A549 (cell line): ENCODE measurements at regions not wholly inside any gene's neighbourhood (a gene's known extent, or its start where the extent isn't known, plus 50 kb on each side); places are given as distances from the start of the nearest gene placed in this dataset.

Experiments
- ATAC-seq, 2 experiments: fragments of 200-7000 bp in 1 of 2; fragments of >200 bp in 1 of 2; cut with Nextera tagmentation in 1 of 2; cut with Tn5 transposase in 1 of 2; 3 replicates each; pipeline versions ENCODE4 v1.8.0 to v1.9.1; 2018 to 2020; ENCODE audit warnings: mild to moderate bottlenecking in 1 of 2, moderate library complexity in 1 of 2
- CTCF ChIA-PET: fragments of 300-600 bp; sonication (Branson Sonifier 250); formaldehyde crosslinking; extraction: SDS; loops from one replicate; lab custom pipeline; 2021; ENCODE audit warnings: antibody characterized with exemption, inconsistent platforms; lab: Yijun Ruan, JAX
- POLR2A ChIA-PET: fragments of 350-600 bp; formaldehyde crosslinking; extraction: SDS; loops from one replicate; lab custom pipeline; 2021; ENCODE audit warnings: antibody characterized with exemption, inconsistent platforms; lab: Yijun Ruan, JAX
- DNase-seq, 2 experiments: peaks; one replicate each; pipeline versions ENCODE4 v3.0.0 to v3.0.0-alpha.2; 2011 to 2016; ENCODE audit warnings: low read depth in 1 of 2, low spot score in 1 of 2
- FAIRE-seq: peaks from 2 replicates; lab custom pipeline; 2011; peaks lifted over from hg19 to GRCh38; lab: Jason Lieb, UNC
- H3K27ac ChIP-seq, 2 experiments: fragments of >200 bp; sonication (Bioruptor Twin); formaldehyde crosslinking; 3 replicates each; pipeline ENCODE4 v1.5.1; 2016 to 2017
- H3K4me1 ChIP-seq: fragments of >200 bp; sonication (Bioruptor Twin); formaldehyde crosslinking; 3 replicates; pipeline ENCODE4 v1.6.1; 2016
- H3K4me2 ChIP-seq: fragments of >200 bp; sonication (Bioruptor Twin); formaldehyde crosslinking; 3 replicates; pipeline ENCODE4 v1.6.1; 2016
- H3K4me3 ChIP-seq: fragments of >200 bp; sonication (Bioruptor Twin); formaldehyde crosslinking; 3 replicates; pipeline ENCODE4 v1.5.1; 2016
- H3K9me3 ChIP-seq: fragments of >200 bp; sonication (Bioruptor Twin); formaldehyde crosslinking; 3 replicates; pipeline ENCODE4 v1.6.1; 2016
- ATOH8 ChIP-seq: fragments of 250-450 bp; sonication (Bioruptor Pico); IDR thresholded peaks from 2 replicates; pipeline ENCODE4 v1.5.0; 2020; ENCODE audit warnings: low read depth, mild to moderate bottlenecking, moderate library complexity
- CBX2 ChIP-seq: fragments of 200-600 bp; sonication (generic); IDR thresholded peaks from 2 replicates; pipeline ENCODE4 v1.6.1; 2016; ENCODE audit warnings: low read depth, mild to moderate bottlenecking, borderline replicate concordance
- CEBPB ChIP-seq, 2 experiments: fragments of >200 bp in 1 of 2; sonication (Bioruptor Twin) in 1 of 2; formaldehyde crosslinking in 1 of 2; IDR thresholded peaks; 2 replicates each; pipeline ENCODE4 v1.6.1; 2012 to 2016
- CHD4 ChIP-seq: fragments of 200-600 bp; sonication (generic); IDR thresholded peaks from 2 replicates; pipeline ENCODE4 v1.6.1; 2016; ENCODE audit warnings: antibody characterized with exemption, mild to moderate bottlenecking, borderline replicate concordance
- E2F6 ChIP-seq: IDR thresholded peaks from 2 replicates; pipeline ENCODE4 v1.6.1; 2012; ENCODE audit warnings: low read depth, borderline replicate concordance
- EHMT2 ChIP-seq: fragments of 200-600 bp; sonication (generic); IDR thresholded peaks from 2 replicates; pipeline ENCODE4 v1.6.1; 2016; ENCODE audit warnings: antibody characterized with exemption, low read depth, mild to moderate bottlenecking, moderate library complexity
- ELK1 ChIP-seq: fragments of 150-350 bp; IDR thresholded peaks from 2 replicates; pipeline ENCODE4 v1.6.1; 2014; ENCODE audit warnings: low read depth, mild to moderate bottlenecking, low read length
- FOSB ChIP-seq: fragments of 250-450 bp; sonication (Bioruptor Pico); IDR thresholded peaks from 2 replicates; pipeline ENCODE4 v1.5.0; 2020; ENCODE audit warnings: mild to moderate bottlenecking, moderate library complexity
- FOXS1 ChIP-seq: fragments of 250-450 bp; sonication (Bioruptor Pico); IDR thresholded peaks from 2 replicates; pipeline ENCODE4 v1.5.0; 2020; ENCODE audit warnings: mild to moderate bottlenecking, moderate library complexity
- HDAC2 ChIP-seq: fragments of 200-600 bp; sonication (generic); IDR thresholded peaks from 2 replicates; pipeline ENCODE4 v1.6.1; 2016
- HES2 ChIP-seq: fragments of >200 bp; sonication (Bioruptor Twin); formaldehyde crosslinking; IDR thresholded peaks from 2 replicates; pipeline ENCODE4 v1.6.1; 2016
- HMGXB4 ChIP-seq: fragments of 250-450 bp; sonication (Bioruptor Pico); IDR thresholded peaks from 2 replicates; pipeline ENCODE4 v1.5.0; 2021; ENCODE audit warnings: mild to moderate bottlenecking, moderate library complexity, borderline replicate concordance
- HOXA7 ChIP-seq: fragments of 250-450 bp; sonication (Bioruptor Pico); IDR thresholded peaks from 2 replicates; pipeline ENCODE4 v1.5.0; 2020; ENCODE audit warnings: mild to moderate bottlenecking, moderate library complexity
- HOXB13 ChIP-seq: fragments of 250-450 bp; sonication (Bioruptor Pico); IDR thresholded peaks from 2 replicates; pipeline ENCODE4 v1.5.0; 2020; ENCODE audit warnings: low read depth, mild to moderate bottlenecking, moderate library complexity
- HOXB5 ChIP-seq: fragments of 250-450 bp; sonication (Bioruptor Pico); IDR thresholded peaks from 2 replicates; pipeline ENCODE4 v1.5.0; 2020; ENCODE audit warnings: mild to moderate bottlenecking, moderate library complexity
- KDM5A ChIP-seq: fragments of 200-600 bp; sonication (generic); IDR thresholded peaks from 2 replicates; pipeline ENCODE4 v1.6.1; 2016; ENCODE audit warnings: antibody characterized with exemption, mild to moderate bottlenecking
- MAX ChIP-seq: IDR thresholded peaks from 2 replicates; pipeline ENCODE4 v1.6.1; 2012
- NFE2L2 ChIP-seq: fragments of 150-350 bp; conservative IDR thresholded peaks from 2 replicates; pipeline ENCODE4 v1.6.1; 2014; ENCODE audit warnings: low read length
- NPAS2 ChIP-seq: fragments of 250-450 bp; sonication (Bioruptor Pico); IDR thresholded peaks from 2 replicates; pipeline ENCODE4 v1.8.0; 2022; ENCODE audit warnings: mild to moderate bottlenecking, moderate library complexity, borderline replicate concordance
- NR3C1 ChIP-seq: fragments of >200 bp; sonication (Bioruptor Twin); formaldehyde crosslinking; IDR thresholded peaks from 3 replicates; pipeline ENCODE4 v1.6.1; 2017
- PBX3 ChIP-seq: IDR thresholded peaks from 2 replicates; pipeline ENCODE4 v1.6.1; 2012
- POLR2AphosphoS2 ChIP-seq: conservative IDR thresholded peaks from 2 replicates; pipeline ENCODE4 v1.6.1; 2012; ENCODE audit warnings: low read length, improper control_type of control experiment, inconsistent platforms
- RAD21 ChIP-seq, 2 experiments: fragments of >200 bp in 1 of 2; sonication (Bioruptor Twin) in 1 of 2; formaldehyde crosslinking in 1 of 2; IDR thresholded peaks in 1 of 2; conservative IDR thresholded peaks in 1 of 2; 2 replicates in 1 of 2; 3 replicates in 1 of 2; pipeline ENCODE4 v1.6.1; 2012 to 2018; ENCODE audit warnings: inconsistent platforms in 1 of 2
- RARB ChIP-seq: fragments of 250-450 bp; sonication (Bioruptor Pico); IDR thresholded peaks from 2 replicates; pipeline ENCODE4 v1.8.0; 2021; ENCODE audit warnings: mild to moderate bottlenecking, moderate library complexity
- RCOR1 ChIP-seq: fragments of 150-350 bp; IDR thresholded peaks from 2 replicates; pipeline ENCODE4 v1.6.1; 2014; ENCODE audit warnings: antibody characterized with exemption, low read length, low read depth
- RFX5 ChIP-seq: fragments of 450-650 bp; IDR thresholded peaks from 2 replicates; pipeline ENCODE4 v1.7.1; 2014; ENCODE audit warnings: antibody characterized with exemption, mild to moderate bottlenecking, moderate library complexity
- SREBF2 ChIP-seq: fragments of 450-650 bp; IDR thresholded peaks from 2 replicates; pipeline ENCODE4 v1.6.1; 2014; ENCODE audit warnings: mild to moderate bottlenecking, moderate library complexity
- TFCP2L1 ChIP-seq: fragments of 250-450 bp; sonication (Bioruptor Pico); IDR thresholded peaks from 2 replicates; pipeline ENCODE4 v1.5.0; 2021; ENCODE audit warnings: mild to moderate bottlenecking
- TP53 ChIP-seq: fragments of 250-450 bp; sonication (Bioruptor Pico); IDR thresholded peaks from 2 replicates; pipeline ENCODE4 v1.5.0; 2021; ENCODE audit warnings: mild to moderate bottlenecking, moderate library complexity
- ZNF302 ChIP-seq: fragments of 250-450 bp; sonication (Bioruptor Pico); IDR thresholded peaks from 2 replicates; pipeline ENCODE4 v1.9.0; 2021; ENCODE audit warnings: inconsistent platforms, mild to moderate bottlenecking, moderate library complexity
- WGBS: methylation state at CpG from one replicate; pipeline ENCODE4 v1.1.6; 2017; ENCODE audit errors: missing lambda C conversion rate; 5-methylcytosine and 5-hydroxymethylcytosine counted together

- TF ChIP-seq CHD4 = no peak
- no peak for TF ChIP-seq TFCP2L1 (CRISPR knock-in tag)
- TF ChIP-seq RARB (CRISPR knock-in tag) = no peak
- TF ChIP-seq E2F6 = no peak
- no peak for TF ChIP-seq ATOH8 (CRISPR knock-in tag)
- no peak for TF ChIP-seq RCOR1
- no peak for TF ChIP-seq MAX
- TF ChIP-seq PBX3 = no peak
- TF ChIP-seq ELK1 = no peak
- TF ChIP-seq HOXA7 (CRISPR knock-in tag) = no peak
- no peak for TF ChIP-seq NFE2L2
- no peak for TF ChIP-seq HOXB13 (CRISPR knock-in tag)
- TF ChIP-seq SREBF2 = no peak
- no peak for TF ChIP-seq EHMT2
- no peak for TF ChIP-seq HOXB5 (CRISPR knock-in tag)
- no peak for TF ChIP-seq POLR2AphosphoS2
- TF ChIP-seq FOXS1 (CRISPR knock-in tag) = no peak
- ATAC-seq (no peak), DNase-seq (no peak), FAIRE-seq (no peak)
- ChIA-PET CTCF (interaction anchor here (1.3 to 1.8 kb wide), 2 partner anchors 10 to 30 kb away, joined by 4 to 5 read pairs; no protein-coding TSS in a partner anchor), POLR2A (no interaction called here)
- no peak overlapping the region for H3K4me2 ChIP-seq
- H3K9me3 ChIP-seq = peaks cover 35% of the 10 kb centered on the region
- no peak overlapping the region for H3K4me3 ChIP-seq
- no peak overlapping the region for H3K27ac ChIP-seq
- no peaks in the 10 kb centered on the region for H3K4me1 ChIP-seq
- WGBS = 61% methylated on average over 15 of the region's 15 CpGs
Measured at GRCh38 chr17:74147056-74147835, 56.2 kb upstream of the RPL38 start.

GRCh38 chr17:74147966-74148365 lies 55.5 kb upstream of the RPL38 start:
- CTCF ChIA-PET = interaction anchor here (0.7 to 1.8 kb wide), 3 partner anchors 10 to 456 kb away, joined by 3 to 5 read pairs (median 4); no protein-coding TSS in a partner anchor
- Histone ChIP-seq H3K4me3 (no peak overlapping the region), H3K4me2 (no peak overlapping the region), H3K4me1 (0 out of 3 replicates have a peak, but pooled peaks cover 4% of the 10 kb centered on the region), H3K27ac (no peak overlapping the region), H3K9me3 (peaks cover 28% of the 10 kb centered on the region)
- POLR2A ChIA-PET = no interaction called here
- WGBS = 57% methylated on average over 4 of the region's 4 CpGs
- FAIRE-seq (no peak), DNase-seq (no peak), ATAC-seq (no peak)
- TF ChIP-seq RFX5 (no peak), HDAC2 (no peak), NPAS2 (no peak), HOXA7 (CRISPR knock-in tag) (no peak), SREBF2 (no peak), CBX2 (no peak), KDM5A (no peak), ATOH8 (CRISPR knock-in tag) (no peak), FOSB (CRISPR knock-in tag) (no peak), CEBPB (IDR thresholded peaks at IDR 0.05) (no peak), HMGXB4 (CRISPR knock-in tag) (no peak), TP53 (CRISPR knock-in tag) (no peak), ZNF302 (CRISPR knock-in tag) (no peak), E2F6 (no peak), RAD21 (conservative IDR thresholded peaks at IDR 0.05 in 1 of 2, IDR thresholded peaks at IDR 0.05 in 1 of 2) (no peak), NR3C1 (no peak), HES2 (no peak)
